ENCODE measurements at regions not wholly inside any gene's neighbourhood (a gene's known extent, or its start where the extent isn't known, plus 50 kb on each side); places are given as distances from the start of the nearest gene placed in this dataset.

DNA sequence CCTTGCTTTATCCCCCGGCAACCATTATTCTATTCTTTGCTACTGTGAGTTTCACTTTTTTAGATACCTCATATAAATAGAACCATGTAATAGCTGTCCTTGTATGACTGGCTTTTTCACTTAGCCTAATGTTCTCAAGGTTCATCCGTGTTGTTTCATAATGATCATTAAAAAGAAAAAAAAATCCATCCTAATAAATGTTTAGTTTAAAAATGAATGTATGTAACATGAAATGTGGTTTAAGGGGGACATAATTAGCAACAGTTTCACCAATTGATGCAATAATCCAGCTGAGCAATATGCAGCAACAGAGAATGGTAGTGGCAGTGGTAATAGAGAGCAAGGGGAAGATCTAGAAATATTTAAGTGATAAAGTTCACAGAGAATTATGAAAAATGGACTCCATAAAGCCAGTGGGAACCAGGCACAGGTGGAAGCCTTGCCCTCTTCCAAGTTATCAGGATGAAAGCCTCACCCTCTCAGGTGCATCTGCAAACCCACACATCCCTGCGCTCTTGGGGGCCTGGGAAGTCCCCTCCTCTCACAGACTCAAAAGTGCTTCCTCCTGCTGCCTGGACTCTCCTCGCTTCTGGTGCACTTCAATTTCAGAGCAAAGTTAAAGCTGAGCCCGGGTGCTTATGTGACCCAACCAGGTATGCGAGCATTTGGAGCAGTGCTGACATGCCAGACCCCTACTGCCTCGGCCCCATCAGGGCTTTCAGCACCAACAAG, 1403.3 kb upstream of the SLC39A10 start (continued):
- TF ChIP-seq, protein P1, sequence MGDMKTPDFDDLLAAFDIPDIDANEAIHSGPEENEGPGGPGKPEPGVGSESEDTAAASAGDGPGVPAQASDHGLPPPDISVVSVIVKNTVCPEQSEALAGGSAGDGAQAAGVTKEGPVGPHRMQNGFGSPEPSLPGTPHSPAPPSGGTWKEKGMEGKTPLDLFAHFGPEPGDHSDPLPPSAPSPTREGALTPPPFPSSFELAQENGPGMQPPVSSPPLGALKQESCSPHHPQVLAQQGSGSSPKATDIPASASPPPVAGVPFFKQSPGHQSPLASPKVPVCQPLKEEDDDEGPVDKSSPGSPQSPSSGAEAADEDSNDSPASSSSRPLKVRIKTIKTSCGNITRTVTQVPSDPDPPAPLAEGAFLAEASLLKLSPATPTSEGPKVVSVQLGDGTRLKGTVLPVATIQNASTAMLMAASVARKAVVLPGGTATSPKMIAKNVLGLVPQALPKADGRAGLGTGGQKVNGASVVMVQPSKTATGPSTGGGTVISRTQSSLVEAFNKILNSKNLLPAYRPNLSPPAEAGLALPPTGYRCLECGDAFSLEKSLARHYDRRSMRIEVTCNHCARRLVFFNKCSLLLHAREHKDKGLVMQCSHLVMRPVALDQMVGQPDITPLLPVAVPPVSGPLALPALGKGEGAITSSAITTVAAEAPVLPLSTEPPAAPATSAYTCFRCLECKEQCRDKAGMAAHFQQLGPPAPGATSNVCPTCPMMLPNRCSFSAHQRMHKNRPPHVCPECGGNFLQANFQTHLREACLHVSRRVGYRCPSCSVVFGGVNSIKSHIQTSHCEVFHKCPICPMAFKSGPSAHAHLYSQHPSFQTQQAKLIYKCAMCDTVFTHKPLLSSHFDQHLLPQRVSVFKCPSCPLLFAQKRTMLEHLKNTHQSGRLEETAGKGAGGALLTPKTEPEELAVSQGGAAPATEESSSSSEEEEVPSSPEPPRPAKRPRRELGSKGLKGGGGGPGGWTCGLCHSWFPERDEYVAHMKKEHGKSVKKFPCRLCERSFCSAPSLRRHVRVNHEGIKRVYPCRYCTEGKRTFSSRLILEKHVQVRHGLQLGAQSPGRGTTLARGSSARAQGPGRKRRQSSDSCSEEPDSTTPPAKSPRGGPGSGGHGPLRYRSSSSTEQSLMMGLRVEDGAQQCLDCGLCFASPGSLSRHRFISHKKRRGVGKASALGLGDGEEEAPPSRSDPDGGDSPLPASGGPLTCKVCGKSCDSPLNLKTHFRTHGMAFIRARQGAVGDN (IDR thresholded peaks at IDR 0.05): no peak
- peak; percentile 80; the same call in 1 of the 2 replicates for TF ChIP-seq MTA2 (IDR thresholded peaks at IDR 0.05; ENCODE audit: low read depth)
- TF ChIP-seq NFIC (IDR thresholded peaks at IDR 0.05; ENCODE audit: low read depth, low read length): peak; percentile 94
- TF ChIP-seq TCF7 (IDR thresholded peaks at IDR 0.05; ENCODE audit: borderline replicate concordance): peak; percentile 29; the same call in 1 of the 2 replicates
- TF ChIP-seq STAT3 (IDR thresholded peaks at IDR 0.05; ENCODE audit: low read depth, low read length): no peak

DNA sequence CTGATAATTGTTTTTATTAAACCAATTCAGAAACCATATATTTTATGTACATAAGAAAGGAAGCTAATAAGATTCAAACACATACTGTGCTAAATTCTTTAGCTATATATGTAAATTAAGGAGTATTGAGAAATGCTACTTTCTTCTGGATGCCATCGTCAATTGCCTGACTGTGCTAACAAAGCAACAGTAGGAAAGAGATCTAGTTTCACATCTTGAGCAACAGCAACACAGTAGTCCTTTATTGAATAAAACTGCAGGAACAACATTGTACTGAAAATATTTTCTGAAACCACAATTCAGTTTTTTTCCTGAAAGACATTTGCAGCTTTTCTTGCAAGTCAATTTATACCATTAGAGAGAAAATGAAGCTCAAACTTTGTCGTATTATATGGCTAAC, 1404.9 kb upstream of the SLC39A10 start:
- in situ Hi-C loops (cut with MboI) (no loop called here), intact Hi-C loops (cut with micrococcal nuclease; ENCODE audit: unreplicated experiment) (no loop called here)
- H2AFZ ChIP-seq (ENCODE audit: control insufficient read depth, low read depth, low read length): no peak overlapping the region
- H3K36me3 ChIP-seq (ENCODE audit: control insufficient read depth in 2 of 2, insufficient read depth in 2 of 2, low read length in 1 of 2): no peaks in the 10 kb centered on the region
- WGBS (ENCODE audit: insufficient coverage, insufficient replicate concordance, low lambda C conversion rate, missing lambda C conversion rate): 67% methylated on average over 2 of the region's 2 CpGs
- BruUV-seq (replicated peaks): no TSS peak
- H3K4me2 ChIP-seq (ENCODE audit: control insufficient read depth, insufficient read depth): no peak overlapping the region
- ChIA-PET SMC1A (ENCODE audit: uncharacterized antibody, unreplicated experiment) (interaction anchor here (0.7 to 2.4 kb wide), 2 partner anchors 9 to 23 kb away, joined by 5 to 8 read pairs; no protein-coding TSS in a partner anchor), RAD21 (ENCODE audit: unreplicated experiment) (interaction anchor here (5.2 kb wide), 1 partner anchor 20 kb away, joined by 16 read pairs; no protein-coding TSS in a partner anchor), POLR2A (interaction anchor here (0.6 to 1.2 kb wide), 2 partner anchors 13 to 30 kb away, joined by 3 read pairs; no protein-coding TSS in a partner anchor), CTCF (interaction anchor here (2.4 kb wide), 1 partner anchor 10 kb away, joined by 7 read pairs; no protein-coding TSS in a partner anchor)
- H3K79me2 ChIP-seq (ENCODE audit: control insufficient read depth, insufficient read depth, low read length): no peaks in the 10 kb centered on the region
- no peaks in the 10 kb centered on the region for H3K9me3 ChIP-seq (replicated peaks; ENCODE audit: control insufficient read depth, insufficient read depth, low read length)
- no peak overlapping the region for H3K4me3 ChIP-seq
- H3K4me1 ChIP-seq (ENCODE audit: control insufficient read depth, insufficient read depth, low read length): no peaks in the 10 kb centered on the region; the same call in 1 of the 2 replicates
- no peaks in the 10 kb centered on the region for H4K20me1 ChIP-seq (ENCODE audit: control insufficient read depth, insufficient read depth)
- DNase-seq (ENCODE audit: low read depth, low spot score) (no peak), FAIRE-seq (no peak), ATAC-seq (no peak)
- no peak overlapping the region for H3K9ac ChIP-seq (ENCODE audit: control insufficient read depth, insufficient read depth, low read length)
- no peaks in the 10 kb centered on the region for H3K27me3 ChIP-seq (replicated peaks in 1 of 2; ENCODE audit: control insufficient read depth in 2 of 2, insufficient read depth in 2 of 2, low read length in 1 of 2)
- H3K27ac ChIP-seq (ENCODE audit: control insufficient read depth, insufficient read depth): no peak overlapping the region
- TF ChIP-seq CHD1 (IDR thresholded peaks at IDR 0.05; ENCODE audit: low read depth, low read length) (no peak), EZH2 (IDR thresholded peaks at IDR 0.05; ENCODE audit: borderline replicate concordance, control insufficient read depth, low read depth, low read length) (no peak)
- TF ChIP-seq, protein P2, sequence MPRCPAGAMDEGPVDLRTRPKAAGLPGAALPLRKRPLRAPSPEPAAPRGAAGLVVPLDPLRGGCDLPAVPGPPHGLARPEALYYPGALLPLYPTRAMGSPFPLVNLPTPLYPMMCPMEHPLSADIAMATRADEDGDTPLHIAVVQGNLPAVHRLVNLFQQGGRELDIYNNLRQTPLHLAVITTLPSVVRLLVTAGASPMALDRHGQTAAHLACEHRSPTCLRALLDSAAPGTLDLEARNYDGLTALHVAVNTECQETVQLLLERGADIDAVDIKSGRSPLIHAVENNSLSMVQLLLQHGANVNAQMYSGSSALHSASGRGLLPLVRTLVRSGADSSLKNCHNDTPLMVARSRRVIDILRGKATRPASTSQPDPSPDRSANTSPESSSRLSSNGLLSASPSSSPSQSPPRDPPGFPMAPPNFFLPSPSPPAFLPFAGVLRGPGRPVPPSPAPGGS (IDR thresholded peaks at IDR 0.05; ENCODE audit: borderline replicate concordance, insufficient read depth, low read depth, low read length, poor library complexity, severe bottlenecking): no peak
- TF ChIP-seq, protein P3, sequence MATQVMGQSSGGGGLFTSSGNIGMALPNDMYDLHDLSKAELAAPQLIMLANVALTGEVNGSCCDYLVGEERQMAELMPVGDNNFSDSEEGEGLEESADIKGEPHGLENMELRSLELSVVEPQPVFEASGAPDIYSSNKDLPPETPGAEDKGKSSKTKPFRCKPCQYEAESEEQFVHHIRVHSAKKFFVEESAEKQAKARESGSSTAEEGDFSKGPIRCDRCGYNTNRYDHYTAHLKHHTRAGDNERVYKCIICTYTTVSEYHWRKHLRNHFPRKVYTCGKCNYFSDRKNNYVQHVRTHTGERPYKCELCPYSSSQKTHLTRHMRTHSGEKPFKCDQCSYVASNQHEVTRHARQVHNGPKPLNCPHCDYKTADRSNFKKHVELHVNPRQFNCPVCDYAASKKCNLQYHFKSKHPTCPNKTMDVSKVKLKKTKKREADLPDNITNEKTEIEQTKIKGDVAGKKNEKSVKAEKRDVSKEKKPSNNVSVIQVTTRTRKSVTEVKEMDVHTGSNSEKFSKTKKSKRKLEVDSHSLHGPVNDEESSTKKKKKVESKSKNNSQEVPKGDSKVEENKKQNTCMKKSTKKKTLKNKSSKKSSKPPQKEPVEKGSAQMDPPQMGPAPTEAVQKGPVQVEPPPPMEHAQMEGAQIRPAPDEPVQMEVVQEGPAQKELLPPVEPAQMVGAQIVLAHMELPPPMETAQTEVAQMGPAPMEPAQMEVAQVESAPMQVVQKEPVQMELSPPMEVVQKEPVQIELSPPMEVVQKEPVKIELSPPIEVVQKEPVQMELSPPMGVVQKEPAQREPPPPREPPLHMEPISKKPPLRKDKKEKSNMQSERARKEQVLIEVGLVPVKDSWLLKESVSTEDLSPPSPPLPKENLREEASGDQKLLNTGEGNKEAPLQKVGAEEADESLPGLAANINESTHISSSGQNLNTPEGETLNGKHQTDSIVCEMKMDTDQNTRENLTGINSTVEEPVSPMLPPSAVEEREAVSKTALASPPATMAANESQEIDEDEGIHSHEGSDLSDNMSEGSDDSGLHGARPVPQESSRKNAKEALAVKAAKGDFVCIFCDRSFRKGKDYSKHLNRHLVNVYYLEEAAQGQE (IDR thresholded peaks at IDR 0.05; ENCODE audit: low read depth, low read length): no peak

Measured in GM12878 (cell line).